Thyroid gland (tissue), 4 donors: ENCODE measurements at regions not wholly inside any gene's neighbourhood (a gene's known extent, or its start where the extent isn't known, plus 50 kb on each side); places are given as distances from the start of the nearest gene placed in this dataset.

ENCODE experiments used
- CTCF ChIP-seq, 6 experiments: fragments of 200-600 bp in 3 of 6; fragments of 450-650 bp in 3 of 6; sonication (generic) in 3 of 6; IDR thresholded peaks; one replicate each; pipeline ENCODE4 v1.5.1; 2016 to 2019; ENCODE audit warnings: antibody characterized with exemption in 6 of 6, mild to moderate bottlenecking in 2 of 6, inconsistent platforms in 1 of 6, moderate library complexity in 1 of 6
- POLR2A ChIP-seq, 2 donors: fragments of 450-650 bp; IDR thresholded peaks; one replicate each; pipeline ENCODE4 v1.6.1; 2017; ENCODE audit warnings: antibody characterized with exemption in 2 of 2, mild to moderate bottlenecking in 2 of 2, moderate library complexity in 1 of 2

- no peak for TF ChIP-seq CTCF (IDR thresholded peaks at IDR 0.05)
- no peak for TF ChIP-seq POLR2A (IDR thresholded peaks at IDR 0.05)
These were observed 878.4 kb upstream of the EDIL3 start for GRCh38 chr5:85263125-85263524.
